HepG2 (cell line): ENCODE measurements at regions not wholly inside any gene's neighbourhood (a gene's known extent, or its start where the extent isn't known, plus 50 kb on each side); places are given as distances from the start of the nearest gene placed in this dataset.

Experiments
- MZF1 ChIP-seq: sonication (generic); formaldehyde crosslinking; IDR thresholded peaks from 2 replicates; pipeline ENCODE4 v1.8.1; 2023; ENCODE audit warnings: mild to moderate bottlenecking, missing genetic modification reagents, borderline replicate concordance
- ZBTB21 ChIP-seq: sonication (generic); formaldehyde crosslinking; IDR thresholded peaks from 2 replicates; pipeline ENCODE4 v1.4.0; 2020; ENCODE audit warnings: missing genetic modification reagents
- ZNF766 ChIP-seq: sonication (generic); formaldehyde crosslinking; IDR thresholded peaks from 2 replicates; pipeline ENCODE4 v1.5.0; 2020; ENCODE audit warnings: missing genetic modification reagents, borderline replicate concordance

GRCh38 chr10:105757302-105757701 lies 1116.2 kb downstream of the SORCS3 start:
- TF ChIP-seq ZBTB21 (CRISPR knock-in tag) (no peak), MZF1 (CRISPR knock-in tag) (no peak), ZNF766 (CRISPR knock-in tag) (no peak)
